DND-41 (cell line): ENCODE measurements at regions not wholly inside any gene's neighbourhood (a gene's known extent, or its start where the extent isn't known, plus 50 kb on each side); places are given as distances from the start of the nearest gene placed in this dataset.

Experiments used
- EZH2 ChIP-seq: IDR thresholded peaks from 3 replicates; pipeline ENCODE4 v1.6.1; 2012; ENCODE audit warnings: borderline replicate concordance, low read depth, mild to moderate bottlenecking, moderate library complexity, low read length, inconsistent platforms; ENCODE audit not compliant: severe bottlenecking
- TF ChIP-seq, protein P1 (sequence below): IDR thresholded peaks from 2 replicates; pipeline ENCODE4 v1.5.1; 2012; ENCODE audit warnings: borderline replicate concordance, low read length, moderate library complexity, mild to moderate bottlenecking; ENCODE audit not compliant: poor library complexity, severe bottlenecking; ENCODE audit errors: extremely low read depth

DNA sequence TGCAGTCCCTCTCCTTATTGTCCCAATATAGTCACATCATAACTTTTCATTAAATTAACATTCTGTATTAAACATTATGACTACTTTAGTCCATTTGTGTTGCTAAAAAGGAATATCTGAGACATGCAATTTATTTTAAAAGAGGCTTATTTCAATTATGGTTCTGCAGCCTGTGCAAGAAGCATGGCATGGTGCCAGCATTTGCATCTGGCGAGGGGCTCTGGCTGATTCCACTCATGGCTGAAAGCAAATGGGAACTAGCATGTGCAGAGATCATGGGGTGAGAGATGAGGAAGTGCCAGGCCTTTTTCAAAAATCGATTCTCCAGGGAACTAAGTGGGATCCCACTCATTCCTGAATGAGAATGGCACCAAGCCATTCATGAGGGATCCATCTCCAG is 476.3 kb upstream of the RPS6KA3 start:
- TF ChIP-seq, protein P1, sequence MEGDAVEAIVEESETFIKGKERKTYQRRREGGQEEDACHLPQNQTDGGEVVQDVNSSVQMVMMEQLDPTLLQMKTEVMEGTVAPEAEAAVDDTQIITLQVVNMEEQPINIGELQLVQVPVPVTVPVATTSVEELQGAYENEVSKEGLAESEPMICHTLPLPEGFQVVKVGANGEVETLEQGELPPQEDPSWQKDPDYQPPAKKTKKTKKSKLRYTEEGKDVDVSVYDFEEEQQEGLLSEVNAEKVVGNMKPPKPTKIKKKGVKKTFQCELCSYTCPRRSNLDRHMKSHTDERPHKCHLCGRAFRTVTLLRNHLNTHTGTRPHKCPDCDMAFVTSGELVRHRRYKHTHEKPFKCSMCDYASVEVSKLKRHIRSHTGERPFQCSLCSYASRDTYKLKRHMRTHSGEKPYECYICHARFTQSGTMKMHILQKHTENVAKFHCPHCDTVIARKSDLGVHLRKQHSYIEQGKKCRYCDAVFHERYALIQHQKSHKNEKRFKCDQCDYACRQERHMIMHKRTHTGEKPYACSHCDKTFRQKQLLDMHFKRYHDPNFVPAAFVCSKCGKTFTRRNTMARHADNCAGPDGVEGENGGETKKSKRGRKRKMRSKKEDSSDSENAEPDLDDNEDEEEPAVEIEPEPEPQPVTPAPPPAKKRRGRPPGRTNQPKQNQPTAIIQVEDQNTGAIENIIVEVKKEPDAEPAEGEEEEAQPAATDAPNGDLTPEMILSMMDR = no peak
- TF ChIP-seq EZH2 = no peak
